Fibroblast of lung (primary cell): ENCODE measurements at regions not wholly inside any gene's neighbourhood (a gene's known extent, or its start where the extent isn't known, plus 50 kb on each side); places are given as distances from the start of the nearest gene placed in this dataset.

ENCODE experiments used
- DNase-seq, 2 donors: peaks; one replicate each; pipeline versions ENCODE4 v3.0.0 to v3.0.0-alpha.2; 2010; ENCODE audit warnings: low read depth in 2 of 2
- H2AFZ ChIP-seq: 2 replicates; pipeline ENCODE4 v1.5.1; 2012; ENCODE audit warnings: low read length, control low read depth, inconsistent platforms
- H3K27ac ChIP-seq: 2 replicates; pipeline ENCODE4 v1.5.1; 2011; ENCODE audit warnings: low read length, control low read depth; ENCODE audit not compliant: insufficient read depth
- H3K27me3 ChIP-seq: 2 replicates; pipeline ENCODE4 v1.5.1; 2011; ENCODE audit warnings: mild to moderate bottlenecking, low read length; ENCODE audit not compliant: control insufficient read depth, insufficient read depth
- H3K36me3 ChIP-seq: 2 replicates; pipeline ENCODE4 v1.5.1; 2011; ENCODE audit warnings: low read length; ENCODE audit not compliant: control insufficient read depth, insufficient read depth
- H3K4me1 ChIP-seq: 2 replicates; pipeline ENCODE4 v1.5.1; 2011; ENCODE audit warnings: low read length; ENCODE audit not compliant: control insufficient read depth, insufficient read depth; ENCODE audit errors: extremely low read depth
- H3K4me2 ChIP-seq: 2 replicates; pipeline ENCODE4 v1.5.1; 2011; ENCODE audit warnings: low read length, control low read depth; ENCODE audit not compliant: insufficient read depth; ENCODE audit errors: extremely low read depth
- H3K4me3 ChIP-seq, 4 experiments: fragments of 200-600 bp in 1 of 4; sonication (generic) in 1 of 4; replicated peaks in 1 of 4; 2 replicates each; pipeline ENCODE4 v1.5.1; 2011 to 2016; ENCODE audit warnings: low read length in 4 of 4, low read depth in 3 of 4, mild to moderate bottlenecking in 3 of 4, control low read depth in 2 of 4, inconsistent platforms in 1 of 4, mixed read lengths in 1 of 4; ENCODE audit not compliant: insufficient read depth in 1 of 4; ENCODE audit errors: control extremely low read depth in 1 of 4
- H3K79me2 ChIP-seq: 2 replicates; pipeline ENCODE4 v1.5.1; 2012; ENCODE audit warnings: mild to moderate bottlenecking, low read length, inconsistent platforms; ENCODE audit not compliant: control insufficient read depth, insufficient read depth
- H3K9ac ChIP-seq: 2 replicates; pipeline ENCODE4 v1.5.1; 2011; ENCODE audit warnings: mild to moderate bottlenecking, low read length, control low read depth; ENCODE audit not compliant: insufficient read depth
- H3K9me3 ChIP-seq: 2 replicates; pipeline ENCODE4 v1.5.1; 2012; ENCODE audit warnings: low read depth, low read length; ENCODE audit not compliant: control insufficient read depth, insufficient read depth
- H4K20me1 ChIP-seq: 2 replicates; pipeline ENCODE4 v1.5.1; 2011; ENCODE audit warnings: low read length; ENCODE audit not compliant: control insufficient read depth, insufficient read depth; ENCODE audit errors: extremely low read depth
- CTCF ChIP-seq, 2 donors: IDR thresholded peaks in 1 of 2; conservative IDR thresholded peaks in 1 of 2; 1 replicate in 1 of 2; 2 replicates in 1 of 2; pipeline ENCODE4 v1.5.1; 2011 to 2012; ENCODE audit warnings: low read length in 2 of 2, control low read depth in 1 of 2, inconsistent platforms in 1 of 2, low read depth in 1 of 2, mild to moderate bottlenecking in 1 of 2
- EZH2 ChIP-seq: IDR thresholded peaks from 2 replicates; pipeline ENCODE4 v1.5.1; 2012; ENCODE audit warnings: low read length, control low read depth, mild to moderate bottlenecking; ENCODE audit errors: missing control alignments

GRCh38 chr1:208868554-208868953 lies 624.4 kb upstream of the PLXNA2 start:
- Histone ChIP-seq H3K27ac (no peak overlapping the region), H3K4me1 (no peaks in the 10 kb centered on the region), H2AFZ (no peak overlapping the region), H4K20me1 (no peaks in the 10 kb centered on the region), H3K79me2 (no peaks in the 10 kb centered on the region), H3K36me3 (no peaks in the 10 kb centered on the region), H3K27me3 (no peaks in the 10 kb centered on the region), H3K9ac (no peak overlapping the region), H3K4me3 (no peak overlapping the region), H3K4me2 (no peak overlapping the region), H3K9me3 (no peaks in the 10 kb centered on the region)
- peak in 1 of 2 donors; percentile 32 for DNase-seq
- no peak for TF ChIP-seq EZH2
- no peak for TF ChIP-seq CTCF (conservative IDR thresholded peaks at IDR 0.05 in 1 of 2, IDR thresholded peaks at IDR 0.05 in 1 of 2; ENCODE audit: low read depth in 1 of 2, low read length in 2 of 2)

GRCh38 chr1:208874915-208875314 lies 630.7 kb upstream of the PLXNA2 start:
- Histone ChIP-seq H3K9ac (no peak overlapping the region), H3K79me2 (no peaks in the 10 kb centered on the region), H4K20me1 (no peaks in the 10 kb centered on the region), H3K4me3 (no peak overlapping the region), H3K36me3 (no peaks in the 10 kb centered on the region), H3K9me3 (no peaks in the 10 kb centered on the region), H3K4me1 (no peaks in the 10 kb centered on the region), H3K4me2 (no peak overlapping the region), H3K27me3 (no peaks in the 10 kb centered on the region), H2AFZ (no peak overlapping the region), H3K27ac (no peak overlapping the region)
- TF ChIP-seq EZH2 (no peak), CTCF (conservative IDR thresholded peaks at IDR 0.05 in 1 of 2, IDR thresholded peaks at IDR 0.05 in 1 of 2; ENCODE audit: low read depth in 1 of 2, low read length in 2 of 2) (no peak)
- DNase-seq: no peak

- no peaks in the 10 kb centered on the region for H3K9me3 ChIP-seq
- no peaks in the 10 kb centered on the region for H3K36me3 ChIP-seq
- no peak overlapping the region for H3K27ac ChIP-seq
- no peaks in the 10 kb centered on the region for H3K4me1 ChIP-seq
- no peaks in the 10 kb centered on the region for H3K27me3 ChIP-seq
- no peaks in the 10 kb centered on the region for H4K20me1 ChIP-seq
- no peak overlapping the region for H2AFZ ChIP-seq
- no peak for DNase-seq
- H3K9ac ChIP-seq: no peak overlapping the region
- H3K79me2 ChIP-seq: no peaks in the 10 kb centered on the region
- H3K4me2 ChIP-seq: no peak overlapping the region
- no peak for TF ChIP-seq EZH2
- TF ChIP-seq CTCF (conservative IDR thresholded peaks at IDR 0.05 in 1 of 2, IDR thresholded peaks at IDR 0.05 in 1 of 2; ENCODE audit: low read depth in 1 of 2, low read length in 2 of 2): no peak
- no peak overlapping the region for H3K4me3 ChIP-seq
Observed at GRCh38 chr1:208879022-208879421, 634.8 kb upstream of the PLXNA2 start.
